NCI-H2196 treated with DMSO at 0.1 percent for 48 hours (cell line): ENCODE measurements at regions not wholly inside any gene's neighbourhood (a gene's known extent, or its start where the extent isn't known, plus 50 kb on each side); places are given as distances from the start of the nearest gene placed in this dataset.

Experiments used
- DNase-seq: peaks from one replicate; lab custom pipeline; 2025; ENCODE audit not compliant: unreplicated experiment; lab: John Stamatoyannopoulos, UW

- no peak for DNase-seq
Observed at GRCh38 chrX:9087271-9088040, 53.5 kb upstream of the FAM9B start.

GRCh38 chrX:9088896-9089295, 55.0 kb upstream of the FAM9B start:
- no peak for DNase-seq

DNA sequence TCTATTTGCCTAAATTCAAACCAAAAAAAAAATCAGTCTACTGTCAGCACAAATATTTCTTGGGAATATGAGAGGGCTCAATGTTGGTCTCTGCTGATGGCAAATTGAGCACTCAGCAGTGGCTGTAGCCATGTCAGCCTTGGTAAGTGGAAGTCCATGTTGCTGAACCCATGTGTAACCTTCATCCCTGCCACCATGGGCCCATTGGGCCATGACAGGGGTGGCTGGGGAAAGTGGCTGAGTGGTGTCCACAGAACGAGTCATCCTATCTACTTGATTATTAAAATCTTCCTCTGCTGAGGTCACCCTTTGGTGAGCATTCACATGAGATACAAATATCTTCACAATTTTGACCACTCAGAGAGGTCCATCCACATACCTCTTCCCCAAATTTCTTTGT, 56.8 kb upstream of the FAM9B start:
- DNase-seq, result no peak

DNA sequence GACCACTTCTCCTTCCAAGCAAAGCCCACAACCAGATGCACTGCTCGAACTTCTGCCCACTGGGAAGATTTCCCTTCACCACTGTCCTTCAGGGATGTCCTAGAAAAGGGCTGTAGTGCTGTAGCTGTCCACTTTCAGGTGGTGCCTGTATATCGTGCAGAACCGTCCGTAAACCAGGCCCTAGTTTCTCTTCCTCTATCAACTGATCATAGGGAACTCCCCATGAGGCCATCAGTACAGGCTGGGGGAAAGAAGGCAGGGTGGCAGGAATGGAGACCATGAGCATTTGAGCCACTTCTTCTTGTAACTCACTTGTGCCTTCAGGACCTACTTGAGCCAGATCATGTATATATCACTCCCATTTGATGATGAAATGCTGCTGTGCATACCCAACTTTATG, 57.3 kb upstream of the FAM9B start:
- DNase-seq, result no peak

GRCh38 chrX:9102956-9103355, 69.0 kb upstream of the FAM9B start:
- no peak for DNase-seq

DNA sequence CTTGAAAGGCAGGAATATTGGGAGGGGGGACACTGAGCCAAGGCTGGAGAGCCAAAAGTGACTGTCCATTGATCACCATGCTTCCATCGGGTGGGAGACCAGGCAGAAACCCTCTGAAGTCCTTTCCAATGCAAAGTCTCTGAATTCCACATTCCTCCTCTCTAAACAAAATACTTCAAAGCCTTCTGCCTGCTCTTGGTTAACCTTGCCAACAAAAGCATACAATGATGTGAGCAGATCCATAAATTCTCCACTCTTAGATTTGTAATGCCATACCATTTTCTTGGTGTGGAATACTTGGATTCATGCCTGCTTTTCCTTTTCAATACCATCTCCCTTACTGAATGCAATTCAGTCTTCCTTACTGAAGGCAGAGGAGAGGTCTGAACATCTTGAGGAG, 74.1 kb upstream of the FAM9B start:
- no peak for DNase-seq

GRCh38 chrX:9110808-9111207, 76.9 kb upstream of the FAM9B start:
- DNase-seq, result no peak

- DNase-seq, result no peak
Observed at GRCh38 chrX:9114245-9114644, 80.3 kb upstream of the FAM9B start.

GRCh38 chrX:9117851-9118250, 83.9 kb upstream of the FAM9B start:
- DNase-seq, result no peak

DNA sequence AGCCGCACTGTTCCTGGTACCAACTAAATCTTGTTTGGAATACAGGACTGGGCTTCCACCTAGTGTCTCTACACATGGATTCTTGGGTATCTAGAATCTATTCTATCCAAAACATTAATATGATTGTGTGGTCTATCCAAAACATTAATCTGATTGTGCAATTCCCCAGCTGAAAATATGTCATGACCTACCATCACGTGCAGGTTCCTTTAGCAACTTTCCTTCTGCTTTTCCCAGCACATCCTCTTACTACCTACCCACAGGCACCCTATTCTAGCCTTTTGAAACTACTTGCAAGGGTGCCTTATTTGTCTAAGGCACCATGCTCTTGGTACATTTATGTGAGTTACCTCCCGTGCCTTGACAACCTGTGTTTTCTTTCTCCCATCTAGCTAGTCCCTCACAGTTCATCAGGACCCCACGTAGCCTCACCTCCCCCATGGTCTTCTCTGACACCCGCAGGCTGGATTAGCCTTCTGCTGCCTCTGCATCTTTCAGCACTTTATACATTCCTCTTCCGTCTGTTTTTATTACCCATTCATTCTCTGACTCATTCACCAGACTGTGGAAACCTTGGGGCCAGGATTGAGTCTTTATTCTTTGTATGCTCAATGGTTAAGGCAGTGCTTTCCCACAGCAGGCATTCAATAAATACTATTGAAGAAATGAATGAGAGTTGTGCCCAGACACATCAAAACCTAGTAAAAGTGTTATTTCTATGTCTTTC, 88.8 kb upstream of the FAM9B start:
- DNase-seq, result no peak

- no peak for DNase-seq
Observed at GRCh38 chrX:9127986-9128385, 94.1 kb upstream of the FAM9B start.

- no peak for DNase-seq
Observed at GRCh38 chrX:9130031-9130430, 96.1 kb upstream of the FAM9B start.

GRCh38 chrX:9131066-9131465, 97.1 kb upstream of the FAM9B start:
- no peak for DNase-seq

- no peak for DNase-seq
Observed at GRCh38 chrX:9132036-9132638, 98.2 kb upstream of the FAM9B start.

DNA sequence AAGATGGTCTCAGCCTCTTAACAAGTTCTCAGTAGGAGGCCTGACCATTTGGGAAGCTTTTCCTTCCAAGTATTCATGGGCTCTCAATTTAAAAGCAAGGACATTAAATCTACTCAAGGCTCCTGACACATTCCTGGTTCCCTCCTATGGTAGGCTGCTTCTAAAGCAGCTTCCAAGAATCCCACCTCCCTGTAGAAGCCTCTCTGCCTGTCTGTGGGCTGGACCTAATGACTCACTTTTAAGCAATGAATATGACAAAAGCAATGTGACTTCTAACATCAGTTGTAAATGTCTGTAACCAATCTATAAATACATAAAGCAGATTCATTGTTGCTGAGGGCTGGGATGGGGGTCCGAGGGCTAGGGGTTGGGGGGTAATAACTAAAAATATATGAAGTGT, 99.5 kb upstream of the FAM9B start:
- no peak for DNase-seq

DNA sequence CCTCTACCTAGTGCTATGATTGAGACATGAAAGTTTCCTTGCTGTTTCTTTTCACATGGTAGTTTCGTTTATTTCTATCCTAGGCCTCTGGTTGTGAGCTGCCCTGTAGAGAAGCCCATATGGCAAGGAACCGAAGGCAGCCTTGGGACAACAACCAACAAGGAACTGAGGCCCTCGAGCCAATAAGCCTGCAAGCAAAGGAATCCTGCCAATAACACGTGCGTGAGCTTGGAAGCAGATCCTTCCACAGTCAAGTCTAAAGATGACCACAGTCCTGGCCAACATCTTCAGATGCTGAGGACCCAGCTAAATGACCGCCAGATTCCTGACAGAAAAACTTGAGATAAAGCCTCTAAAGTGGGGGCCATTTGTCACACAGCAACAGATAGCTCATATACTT, 100.4 kb upstream of the FAM9B start:
- DNase-seq, result no peak

DNA sequence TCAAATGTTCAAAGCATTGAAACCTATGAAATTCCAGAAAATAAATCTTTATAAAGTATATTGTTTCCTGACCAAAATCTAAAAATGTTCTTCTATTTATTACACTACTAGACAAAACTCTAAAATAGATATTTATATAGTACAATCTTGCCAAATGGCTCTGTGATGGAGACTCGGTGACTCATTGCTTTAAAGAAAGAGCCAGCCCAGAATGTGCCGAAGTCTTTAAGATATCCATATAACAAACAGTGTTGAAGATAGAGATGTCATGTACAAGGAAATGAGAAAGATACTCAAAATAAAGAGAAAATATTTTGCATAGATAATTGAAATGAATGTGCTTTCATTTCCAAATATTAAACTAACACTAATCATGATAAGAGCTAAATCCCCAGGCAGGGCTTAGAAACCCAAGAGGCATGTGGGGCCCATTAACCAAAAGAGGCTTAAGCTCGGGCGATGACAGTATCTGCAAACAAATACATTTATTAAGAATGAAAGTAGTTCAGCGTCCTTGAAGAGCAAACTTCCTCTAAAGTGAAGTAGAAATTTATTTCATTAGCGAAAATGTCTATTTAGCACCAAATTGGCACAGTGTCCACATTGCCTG, 102.1 kb upstream of the FAM9B start:
- DNase-seq, result no peak

- no peak for DNase-seq
Observed at GRCh38 chrX:9137152-9137551, 103.2 kb upstream of the FAM9B start.

- DNase-seq, result no peak
Observed at GRCh38 chrX:9141496-9141895, 107.6 kb upstream of the FAM9B start.

DNA sequence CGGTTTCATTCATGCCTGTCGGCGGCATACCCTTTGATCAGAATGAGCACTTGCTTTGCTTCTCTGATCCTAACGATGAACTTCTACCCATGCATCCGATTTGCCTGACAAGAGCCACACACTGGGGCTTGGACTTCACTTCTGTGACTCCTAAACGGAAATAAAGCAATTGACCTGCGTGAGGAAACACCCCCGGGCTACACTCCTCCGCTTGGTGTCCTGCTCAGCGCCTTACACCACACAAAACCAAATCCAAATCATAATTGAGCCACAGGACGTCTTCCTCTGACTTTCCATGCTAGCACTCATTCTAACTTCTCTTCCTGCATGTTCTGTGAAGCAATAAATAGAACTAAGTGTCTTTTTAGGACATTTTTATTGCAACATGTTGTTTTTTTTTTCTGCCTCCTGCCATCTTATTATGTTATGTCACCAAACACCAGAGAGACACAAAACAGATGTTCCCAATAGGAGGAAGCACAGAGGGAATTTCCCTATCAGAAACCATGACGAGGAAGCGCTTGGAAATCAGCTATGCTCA, 110.8 kb upstream of the FAM9B start:
- DNase-seq, result no peak

- DNase-seq, result no peak
Observed at GRCh38 chrX:9146657-9147056, 112.7 kb upstream of the FAM9B start.

DNA sequence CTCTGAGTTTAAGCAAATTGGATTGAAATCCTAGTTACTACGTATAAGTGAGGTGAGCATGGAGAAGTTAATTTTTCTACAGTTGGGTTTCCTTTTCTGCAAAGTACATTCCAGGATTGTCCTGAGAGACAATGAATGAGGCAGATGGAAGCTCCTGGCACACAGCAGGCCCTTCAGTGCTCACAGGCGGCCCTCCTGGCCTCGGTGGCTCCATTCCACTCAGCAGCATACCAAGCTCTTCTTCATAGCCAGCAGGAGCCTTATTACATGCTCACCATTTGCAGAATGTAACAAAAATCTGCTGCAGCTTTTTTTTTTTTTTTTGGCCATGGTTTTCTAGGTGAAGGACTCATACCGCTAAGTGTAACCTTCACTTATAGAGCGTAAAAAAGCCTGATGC, 113.2 kb upstream of the FAM9B start:
- DNase-seq, result no peak
